SK-N-SH treated with all-trans-retinoic acid at 6 μM for 48 hours (cell line): ENCODE measurements at regions not wholly inside any gene's neighbourhood (a gene's known extent, or its start where the extent isn't known, plus 50 kb on each side); places are given as distances from the start of the nearest gene placed in this dataset.

Experiments
- CSRNP3 ChIP-seq: fragments of 250-450 bp; sonication (Bioruptor Pico); IDR thresholded peaks from 2 replicates; pipeline ENCODE4 v1.5.1; 2021; ENCODE audit warnings: mild to moderate bottlenecking, moderate library complexity
- GLIS3 ChIP-seq: fragments of 250-450 bp; sonication (Bioruptor Pico); IDR thresholded peaks from 2 replicates; pipeline ENCODE4 v1.5.0; 2020; ENCODE audit warnings: mild to moderate bottlenecking, moderate library complexity
- PPARA ChIP-seq: fragments of 250-450 bp; sonication (Bioruptor Pico); IDR thresholded peaks from 2 replicates; pipeline ENCODE4 v1.5.0; 2020; ENCODE audit warnings: mild to moderate bottlenecking, borderline replicate concordance
- RARB ChIP-seq: fragments of 250-450 bp; sonication (Bioruptor Pico); IDR thresholded peaks from 2 replicates; pipeline ENCODE4 v1.8.0; 2021; ENCODE audit warnings: mild to moderate bottlenecking, moderate library complexity
- TOX ChIP-seq: fragments of 250-450 bp; sonication (Bioruptor Pico); IDR thresholded peaks from 2 replicates; pipeline ENCODE4 v1.8.0; 2021; ENCODE audit warnings: mild to moderate bottlenecking, moderate library complexity, borderline replicate concordance
- ZFP3 ChIP-seq: fragments of 250-450 bp; sonication (Bioruptor Pico); IDR thresholded peaks from 2 replicates; pipeline ENCODE4 v1.5.0; 2020; ENCODE audit warnings: mild to moderate bottlenecking, moderate library complexity
- TF ChIP-seq, protein P1 (sequence below): fragments of 250-450 bp; sonication (Bioruptor Pico); IDR thresholded peaks from 2 replicates; pipeline ENCODE4 v1.8.0; 2020; ENCODE audit warnings: mild to moderate bottlenecking, moderate library complexity, borderline replicate concordance
- TF ChIP-seq, protein P2 (sequence below): fragments of 250-450 bp; sonication (Bioruptor Pico); IDR thresholded peaks from 2 replicates; pipeline ENCODE4 v1.5.0; 2020; ENCODE audit warnings: mild to moderate bottlenecking, moderate library complexity

DNA sequence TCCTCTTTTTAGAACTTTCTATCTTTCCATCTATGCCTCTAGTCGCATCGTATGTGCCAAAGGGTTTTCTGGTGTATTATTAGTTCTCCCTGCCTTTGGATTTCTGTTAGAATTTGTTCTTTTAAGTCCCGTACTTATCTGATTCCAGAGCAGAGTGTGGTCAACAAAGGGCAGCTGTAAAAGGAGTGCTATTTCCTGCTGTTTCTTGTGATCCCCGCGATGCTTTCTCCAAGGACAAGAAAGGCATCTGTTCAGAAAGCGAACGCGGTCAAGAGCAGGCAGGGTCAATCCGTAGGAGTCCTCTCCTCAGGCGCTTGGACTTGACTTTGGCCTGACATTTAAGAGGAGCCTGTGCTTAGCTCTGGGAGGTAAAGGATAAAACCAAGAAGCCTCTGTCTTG is 1152.1 kb upstream of the AUTS2 start:
- no peak for TF ChIP-seq TOX (CRISPR knock-in tag)
- TF ChIP-seq RARB (CRISPR knock-in tag), result no peak
- no peak for TF ChIP-seq GLIS3 (CRISPR knock-in tag)
- TF ChIP-seq, protein P1, sequence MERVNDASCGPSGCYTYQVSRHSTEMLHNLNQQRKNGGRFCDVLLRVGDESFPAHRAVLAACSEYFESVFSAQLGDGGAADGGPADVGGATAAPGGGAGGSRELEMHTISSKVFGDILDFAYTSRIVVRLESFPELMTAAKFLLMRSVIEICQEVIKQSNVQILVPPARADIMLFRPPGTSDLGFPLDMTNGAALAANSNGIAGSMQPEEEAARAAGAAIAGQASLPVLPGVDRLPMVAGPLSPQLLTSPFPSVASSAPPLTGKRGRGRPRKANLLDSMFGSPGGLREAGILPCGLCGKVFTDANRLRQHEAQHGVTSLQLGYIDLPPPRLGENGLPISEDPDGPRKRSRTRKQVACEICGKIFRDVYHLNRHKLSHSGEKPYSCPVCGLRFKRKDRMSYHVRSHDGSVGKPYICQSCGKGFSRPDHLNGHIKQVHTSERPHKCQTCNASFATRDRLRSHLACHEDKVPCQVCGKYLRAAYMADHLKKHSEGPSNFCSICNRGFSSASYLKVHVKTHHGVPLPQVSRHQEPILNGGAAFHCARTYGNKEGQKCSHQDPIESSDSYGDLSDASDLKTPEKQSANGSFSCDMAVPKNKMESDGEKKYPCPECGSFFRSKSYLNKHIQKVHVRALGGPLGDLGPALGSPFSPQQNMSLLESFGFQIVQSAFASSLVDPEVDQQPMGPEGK (CRISPR knock-in tag), result no peak
- TF ChIP-seq ZFP3 (CRISPR knock-in tag), result no peak
- TF ChIP-seq PPARA (CRISPR knock-in tag), result no peak
- TF ChIP-seq, protein P2, sequence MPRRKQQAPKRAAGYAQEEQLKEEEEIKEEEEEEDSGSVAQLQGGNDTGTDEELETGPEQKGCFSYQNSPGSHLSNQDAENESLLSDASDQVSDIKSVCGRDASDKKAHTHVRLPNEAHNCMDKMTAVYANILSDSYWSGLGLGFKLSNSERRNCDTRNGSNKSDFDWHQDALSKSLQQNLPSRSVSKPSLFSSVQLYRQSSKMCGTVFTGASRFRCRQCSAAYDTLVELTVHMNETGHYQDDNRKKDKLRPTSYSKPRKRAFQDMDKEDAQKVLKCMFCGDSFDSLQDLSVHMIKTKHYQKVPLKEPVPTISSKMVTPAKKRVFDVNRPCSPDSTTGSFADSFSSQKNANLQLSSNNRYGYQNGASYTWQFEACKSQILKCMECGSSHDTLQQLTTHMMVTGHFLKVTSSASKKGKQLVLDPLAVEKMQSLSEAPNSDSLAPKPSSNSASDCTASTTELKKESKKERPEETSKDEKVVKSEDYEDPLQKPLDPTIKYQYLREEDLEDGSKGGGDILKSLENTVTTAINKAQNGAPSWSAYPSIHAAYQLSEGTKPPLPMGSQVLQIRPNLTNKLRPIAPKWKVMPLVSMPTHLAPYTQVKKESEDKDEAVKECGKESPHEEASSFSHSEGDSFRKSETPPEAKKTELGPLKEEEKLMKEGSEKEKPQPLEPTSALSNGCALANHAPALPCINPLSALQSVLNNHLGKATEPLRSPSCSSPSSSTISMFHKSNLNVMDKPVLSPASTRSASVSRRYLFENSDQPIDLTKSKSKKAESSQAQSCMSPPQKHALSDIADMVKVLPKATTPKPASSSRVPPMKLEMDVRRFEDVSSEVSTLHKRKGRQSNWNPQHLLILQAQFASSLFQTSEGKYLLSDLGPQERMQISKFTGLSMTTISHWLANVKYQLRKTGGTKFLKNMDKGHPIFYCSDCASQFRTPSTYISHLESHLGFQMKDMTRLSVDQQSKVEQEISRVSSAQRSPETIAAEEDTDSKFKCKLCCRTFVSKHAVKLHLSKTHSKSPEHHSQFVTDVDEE (CRISPR knock-in tag), result no peak
- no peak for TF ChIP-seq CSRNP3 (CRISPR knock-in tag)
